Activated naive CD4-positive, alpha-beta T cell treated with anti-CD3 and anti-CD28 coated beads, Interleukin-2, amount 50 U/mL, for 24 hours (primary cell): ENCODE measurements at regions not wholly inside any gene's neighbourhood (a gene's known extent, or its start where the extent isn't known, plus 50 kb on each side); places are given as distances from the start of the nearest gene placed in this dataset.

Source experiments
- H3K27ac Mint-ChIP-seq: one replicate; pipeline ENCODE4 v1.8.0; 2021; ENCODE audit warnings: mild to moderate bottlenecking, mixed read lengths
- H3K27me3 Mint-ChIP-seq: one replicate; pipeline ENCODE4 v1.8.0; 2021; ENCODE audit warnings: mixed read lengths
- H3K36me3 Mint-ChIP-seq: one replicate; pipeline ENCODE4 v1.8.0; 2021; ENCODE audit warnings: mixed read lengths
- H3K4me1 Mint-ChIP-seq: one replicate; pipeline ENCODE4 v1.8.0; 2021; ENCODE audit warnings: mixed read lengths
- H3K4me3 Mint-ChIP-seq: one replicate; pipeline ENCODE4 v1.8.0; 2021; ENCODE audit warnings: mild to moderate bottlenecking, mixed read lengths
- H3K9me3 Mint-ChIP-seq: one replicate; pipeline ENCODE4 v1.8.0; 2021; ENCODE audit warnings: mixed read lengths

- H3K27me3 Mint-ChIP-seq = peaks cover 4% of the 10 kb centered on the region
- no peak overlapping the region for H3K4me3 Mint-ChIP-seq
- no peaks in the 10 kb centered on the region for H3K4me1 Mint-ChIP-seq
- H3K36me3 Mint-ChIP-seq = no peaks in the 10 kb centered on the region
- no peaks in the 10 kb centered on the region for H3K9me3 Mint-ChIP-seq
- no peak overlapping the region for H3K27ac Mint-ChIP-seq
These were observed 198.6 kb upstream of the CAMK1G start for GRCh38 chr1:209384710-209385550.

GRCh38 chr1:209386156-209386555 lies 197.4 kb upstream of the CAMK1G start:
- Mint-ChIP-seq H3K27me3 (peaks cover 2% of the 10 kb centered on the region), H3K27ac (no peak overlapping the region)

GRCh38 chr1:209387271-209387968 lies 196.1 kb upstream of the CAMK1G start:
- no peak overlapping the region for H3K4me3 Mint-ChIP-seq
- H3K27ac Mint-ChIP-seq = no peak overlapping the region
- H3K27me3 Mint-ChIP-seq = peaks cover 2% of the 10 kb centered on the region
- no peaks in the 10 kb centered on the region for H3K4me1 Mint-ChIP-seq
- H3K36me3 Mint-ChIP-seq = no peaks in the 10 kb centered on the region
- H3K9me3 Mint-ChIP-seq = no peaks in the 10 kb centered on the region

More at GRCh38 chr1:209386156-209386555, 197.4 kb upstream of the CAMK1G start:
- Mint-ChIP-seq H3K4me1 (no peaks in the 10 kb centered on the region), H3K4me3 (no peak overlapping the region), H3K9me3 (no peaks in the 10 kb centered on the region), H3K36me3 (no peaks in the 10 kb centered on the region)

- Mint-ChIP-seq H3K4me3 (no peak overlapping the region), H3K36me3 (no peaks in the 10 kb centered on the region), H3K4me1 (no peaks in the 10 kb centered on the region), H3K27me3 (peaks cover 2% of the 10 kb centered on the region), H3K27ac (no peak overlapping the region), H3K9me3 (no peaks in the 10 kb centered on the region)
These were observed 195.6 kb upstream of the CAMK1G start for GRCh38 chr1:209387969-209388329.

- H3K4me3 Mint-ChIP-seq = no peak overlapping the region
- H3K4me1 Mint-ChIP-seq = no peaks in the 10 kb centered on the region
- no peak overlapping the region for H3K27ac Mint-ChIP-seq
- no peaks in the 10 kb centered on the region for H3K9me3 Mint-ChIP-seq
- peaks cover 2% of the 10 kb centered on the region for H3K27me3 Mint-ChIP-seq
- H3K36me3 Mint-ChIP-seq = no peaks in the 10 kb centered on the region
These were observed 195.2 kb upstream of the CAMK1G start for GRCh38 chr1:209388358-209388757.

GRCh38 chr1:209389258-209389657 lies 194.3 kb upstream of the CAMK1G start:
- no peaks in the 10 kb centered on the region for H3K36me3 Mint-ChIP-seq
- no peaks in the 10 kb centered on the region for H3K4me1 Mint-ChIP-seq
- no peak overlapping the region for H3K27ac Mint-ChIP-seq
- no peak overlapping the region for H3K4me3 Mint-ChIP-seq
- no peaks in the 10 kb centered on the region for H3K9me3 Mint-ChIP-seq
- H3K27me3 Mint-ChIP-seq = peaks cover 4% of the 10 kb centered on the region

- H3K9me3 Mint-ChIP-seq = no peaks in the 10 kb centered on the region
These were observed 193.5 kb upstream of the CAMK1G start for GRCh38 chr1:209389975-209390374.

GRCh38 chr1:209390764-209391163 lies 192.8 kb upstream of the CAMK1G start:
- Mint-ChIP-seq H3K4me1 (no peaks in the 10 kb centered on the region), H3K36me3 (no peaks in the 10 kb centered on the region), H3K4me3 (no peak overlapping the region), H3K27me3 (peaks cover 11% of the 10 kb centered on the region), H3K27ac (no peak overlapping the region), H3K9me3 (no peaks in the 10 kb centered on the region)

More at GRCh38 chr1:209389975-209390374, 193.5 kb upstream of the CAMK1G start:
- Mint-ChIP-seq H3K27ac (no peak overlapping the region), H3K4me3 (no peak overlapping the region), H3K27me3 (peaks cover 5% of the 10 kb centered on the region), H3K4me1 (no peaks in the 10 kb centered on the region), H3K36me3 (no peaks in the 10 kb centered on the region)

GRCh38 chr1:209391792-209392191 lies 191.7 kb upstream of the CAMK1G start:
- Mint-ChIP-seq H3K27me3 (peaks cover 12% of the 10 kb centered on the region), H3K4me1 (no peaks in the 10 kb centered on the region), H3K4me3 (no peak overlapping the region), H3K36me3 (no peaks in the 10 kb centered on the region), H3K27ac (no peak overlapping the region), H3K9me3 (no peaks in the 10 kb centered on the region)

GRCh38 chr1:209395169-209395568 lies 188.3 kb upstream of the CAMK1G start:
- Mint-ChIP-seq H3K27me3 (peaks cover 14% of the 10 kb centered on the region), H3K9me3 (no peaks in the 10 kb centered on the region), H3K27ac (no peak overlapping the region), H3K4me3 (no peak overlapping the region), H3K4me1 (no peaks in the 10 kb centered on the region), H3K36me3 (no peaks in the 10 kb centered on the region)

GRCh38 chr1:209397371-209397770 lies 186.1 kb upstream of the CAMK1G start:
- Mint-ChIP-seq H3K36me3 (no peaks in the 10 kb centered on the region), H3K27me3 (peaks cover 14% of the 10 kb centered on the region), H3K9me3 (no peaks in the 10 kb centered on the region), H3K27ac (no peak overlapping the region), H3K4me3 (no peak overlapping the region), H3K4me1 (no peaks in the 10 kb centered on the region)

GRCh38 chr1:209397910-209398309 lies 185.6 kb upstream of the CAMK1G start:
- Mint-ChIP-seq H3K27me3 (peaks cover 14% of the 10 kb centered on the region), H3K9me3 (no peaks in the 10 kb centered on the region), H3K36me3 (no peaks in the 10 kb centered on the region), H3K4me3 (no peak overlapping the region), H3K4me1 (no peaks in the 10 kb centered on the region), H3K27ac (no peak overlapping the region)

- H3K4me3 Mint-ChIP-seq = no peak overlapping the region
- H3K27me3 Mint-ChIP-seq = peaks cover 14% of the 10 kb centered on the region
- no peak overlapping the region for H3K27ac Mint-ChIP-seq
- no peaks in the 10 kb centered on the region for H3K9me3 Mint-ChIP-seq
- no peaks in the 10 kb centered on the region for H3K4me1 Mint-ChIP-seq
- H3K36me3 Mint-ChIP-seq = no peaks in the 10 kb centered on the region
These were observed 185.1 kb upstream of the CAMK1G start for GRCh38 chr1:209398313-209398991.

GRCh38 chr1:209399800-209400199 lies 183.7 kb upstream of the CAMK1G start:
- Mint-ChIP-seq H3K27ac (no peak overlapping the region), H3K36me3 (no peaks in the 10 kb centered on the region), H3K4me3 (no peak overlapping the region), H3K9me3 (no peaks in the 10 kb centered on the region), H3K27me3 (peaks cover 11% of the 10 kb centered on the region), H3K4me1 (no peaks in the 10 kb centered on the region)

- Mint-ChIP-seq H3K4me3 (no peak overlapping the region), H3K4me1 (no peaks in the 10 kb centered on the region), H3K36me3 (no peaks in the 10 kb centered on the region), H3K27me3 (peaks cover 4% of the 10 kb centered on the region), H3K9me3 (no peaks in the 10 kb centered on the region), H3K27ac (no peak overlapping the region)
These were observed 182.9 kb upstream of the CAMK1G start for GRCh38 chr1:209400351-209401220.
